ENCODE measurements at regions not wholly inside any gene's neighbourhood (a gene's known extent, or its start where the extent isn't known, plus 50 kb on each side); places are given as distances from the start of the nearest gene placed in this dataset.
A peak's percentile ranks its signal among the peaks of the same experiment; 100 is the strongest.

GRCh38 chr7:66413379-66414114 is 208.4 kb downstream of the TPST1 start:
- H3K27ac ChIP-seq, result peak overlapping the region; percentile 74
- TF ChIP-seq CTCF (conservative IDR thresholded peaks at IDR 0.05), result peak; percentile 81
- TF ChIP-seq ZFX (IDR thresholded peaks at IDR 0.05), result 0 out of 2 replicates have a peak, but pooled peaks have one; percentile 25

GRCh38 chr7:66415659-66416265 is 210.6 kb downstream of the TPST1 start:
- H3K27ac ChIP-seq, result no peak overlapping the region
- no peak for TF ChIP-seq CTCF (conservative IDR thresholded peaks at IDR 0.05)

- H3K27ac ChIP-seq, result no peak overlapping the region
- TF ChIP-seq CTCF (conservative IDR thresholded peaks at IDR 0.05) (no peak), ZFX (IDR thresholded peaks at IDR 0.05) (no peak)
Measured at GRCh38 chr7:66418537-66418936, 210.1 kb upstream of the KCTD7 start.

GRCh38 chr7:66419210-66419609 is 209.5 kb upstream of the KCTD7 start:
- no peak overlapping the region for H3K27ac ChIP-seq

GRCh38 chr7:66421830-66422475 is 206.7 kb upstream of the KCTD7 start:
- TF ChIP-seq CTCF (conservative IDR thresholded peaks at IDR 0.05), result no peak
- no peak for TF ChIP-seq ZFX (IDR thresholded peaks at IDR 0.05)
- H3K27ac ChIP-seq, result no peak overlapping the region

More at GRCh38 chr7:66419210-66419609, 209.5 kb upstream of the KCTD7 start:
- TF ChIP-seq CTCF (conservative IDR thresholded peaks at IDR 0.05) (no peak), ZFX (IDR thresholded peaks at IDR 0.05) (no peak)

- no peak overlapping the region for H3K27ac ChIP-seq
- TF ChIP-seq CTCF (conservative IDR thresholded peaks at IDR 0.05), result no peak
- no peak for TF ChIP-seq ZFX (IDR thresholded peaks at IDR 0.05)
Measured at GRCh38 chr7:66423729-66424128, 205.0 kb upstream of the KCTD7 start.

GRCh38 chr7:66426332-66426731 is 202.3 kb upstream of the KCTD7 start:
- H3K27ac ChIP-seq, result no peak overlapping the region
- no peak for TF ChIP-seq ZFX (IDR thresholded peaks at IDR 0.05)
- TF ChIP-seq CTCF (conservative IDR thresholded peaks at IDR 0.05), result no peak

All from C4-2B (cell line).